Activated T-helper 17 cell treated with anti-CD3 and anti-CD28 coated beads, Interleukin-2, amount 50 U/mL, for 72 hours (primary cell): ENCODE measurements at regions not wholly inside any gene's neighbourhood (a gene's known extent, or its start where the extent isn't known, plus 50 kb on each side); places are given as distances from the start of the nearest gene placed in this dataset.

ENCODE experiments used
- ATAC-seq: fragments of 150-1000 bp; cut with Tn5 transposase; replicated peaks from 2 replicates; pipeline ENCODE4 v1.10.0; 2021; ENCODE audit warnings: mild to moderate bottlenecking, moderate library complexity
- H3K27ac Mint-ChIP-seq: one replicate; pipeline ENCODE4 v1.8.0; 2022; ENCODE audit warnings: mixed read lengths
- H3K27me3 Mint-ChIP-seq: one replicate; pipeline ENCODE4 v1.8.0; 2022; ENCODE audit warnings: mixed read lengths
- H3K36me3 Mint-ChIP-seq: one replicate; pipeline ENCODE4 v1.8.0; 2022; ENCODE audit warnings: low read depth, mild to moderate bottlenecking, mixed read lengths
- H3K4me1 Mint-ChIP-seq: one replicate; pipeline ENCODE4 v1.8.0; 2022; ENCODE audit warnings: mixed read lengths
- H3K4me3 Mint-ChIP-seq: one replicate; pipeline ENCODE4 v1.8.0; 2022; ENCODE audit warnings: mild to moderate bottlenecking, mixed read lengths
- H3K9me3 Mint-ChIP-seq: one replicate; pipeline ENCODE4 v1.8.0; 2022; ENCODE audit warnings: mixed read lengths

GRCh38 chr7:15915686-15916293 lies 229.3 kb upstream of the MEOX2 start:
- Mint-ChIP-seq H3K4me1 (no peaks in the 10 kb centered on the region), H3K27me3 (no peaks in the 10 kb centered on the region), H3K27ac (no peak overlapping the region), H3K36me3 (no peaks in the 10 kb centered on the region), H3K4me3 (no peak overlapping the region), H3K9me3 (peaks cover 3% of the 10 kb centered on the region)
- ATAC-seq = no peak

- Mint-ChIP-seq H3K9me3 (peaks cover 3% of the 10 kb centered on the region), H3K27ac (no peak overlapping the region), H3K4me1 (no peaks in the 10 kb centered on the region), H3K27me3 (no peaks in the 10 kb centered on the region), H3K36me3 (no peaks in the 10 kb centered on the region), H3K4me3 (no peak overlapping the region)
- ATAC-seq = no peak
Measured at GRCh38 chr7:15914611-15915010, 228.1 kb upstream of the MEOX2 start.

GRCh38 chr7:15906436-15906835 lies 220.0 kb upstream of the MEOX2 start:
- Mint-ChIP-seq H3K4me3 (no peak overlapping the region), H3K9me3 (peaks cover 3% of the 10 kb centered on the region), H3K27ac (no peak overlapping the region), H3K27me3 (no peaks in the 10 kb centered on the region), H3K4me1 (no peaks in the 10 kb centered on the region), H3K36me3 (no peaks in the 10 kb centered on the region)
- ATAC-seq = no peak

- no peak for ATAC-seq
- no peak overlapping the region for H3K27ac Mint-ChIP-seq
- peaks cover 3% of the 10 kb centered on the region for H3K9me3 Mint-ChIP-seq
- no peaks in the 10 kb centered on the region for H3K4me1 Mint-ChIP-seq
- no peak overlapping the region for H3K4me3 Mint-ChIP-seq
- H3K27me3 Mint-ChIP-seq = no peaks in the 10 kb centered on the region
- H3K36me3 Mint-ChIP-seq = no peaks in the 10 kb centered on the region
Measured at GRCh38 chr7:15905251-15906040, 219.0 kb upstream of the MEOX2 start.

GRCh38 chr7:15891151-15891881 lies 204.8 kb upstream of the MEOX2 start:
- Mint-ChIP-seq H3K27ac (no peak overlapping the region), H3K36me3 (no peaks in the 10 kb centered on the region), H3K4me1 (no peaks in the 10 kb centered on the region), H3K9me3 (peaks cover 3% of the 10 kb centered on the region), H3K4me3 (no peak overlapping the region), H3K27me3 (no peaks in the 10 kb centered on the region)
- ATAC-seq = no peak

GRCh38 chr7:15889507-15889906 lies 203.0 kb upstream of the MEOX2 start:
- H3K27ac Mint-ChIP-seq = no peak overlapping the region
- peaks cover 3% of the 10 kb centered on the region for H3K9me3 Mint-ChIP-seq
- H3K4me3 Mint-ChIP-seq = no peak overlapping the region
- no peaks in the 10 kb centered on the region for H3K27me3 Mint-ChIP-seq
- no peak for ATAC-seq
- H3K4me1 Mint-ChIP-seq = no peaks in the 10 kb centered on the region
- H3K36me3 Mint-ChIP-seq = no peaks in the 10 kb centered on the region

GRCh38 chr7:15888090-15888489 lies 201.6 kb upstream of the MEOX2 start:
- Mint-ChIP-seq H3K4me1 (no peaks in the 10 kb centered on the region), H3K4me3 (no peak overlapping the region), H3K9me3 (peaks cover 3% of the 10 kb centered on the region), H3K27me3 (no peaks in the 10 kb centered on the region), H3K27ac (no peak overlapping the region), H3K36me3 (no peaks in the 10 kb centered on the region)
- no peak for ATAC-seq

- no peaks in the 10 kb centered on the region for H3K4me1 Mint-ChIP-seq
- no peak overlapping the region for H3K27ac Mint-ChIP-seq
- no peak overlapping the region for H3K4me3 Mint-ChIP-seq
- H3K27me3 Mint-ChIP-seq = no peaks in the 10 kb centered on the region
- H3K9me3 Mint-ChIP-seq = peaks cover 3% of the 10 kb centered on the region
- no peaks in the 10 kb centered on the region for H3K36me3 Mint-ChIP-seq
- no peak for ATAC-seq
Measured at GRCh38 chr7:15886626-15887025, 200.1 kb upstream of the MEOX2 start.

- no peaks in the 10 kb centered on the region for H3K4me1 Mint-ChIP-seq
- no peak overlapping the region for H3K27ac Mint-ChIP-seq
- no peak for ATAC-seq
- H3K27me3 Mint-ChIP-seq = no peaks in the 10 kb centered on the region
- no peaks in the 10 kb centered on the region for H3K36me3 Mint-ChIP-seq
- H3K9me3 Mint-ChIP-seq = peaks cover 3% of the 10 kb centered on the region
- H3K4me3 Mint-ChIP-seq = no peak overlapping the region
Measured at GRCh38 chr7:15885678-15886077, 199.2 kb upstream of the MEOX2 start.

GRCh38 chr7:15874774-15875173 lies 188.3 kb upstream of the MEOX2 start:
- no peak overlapping the region for H3K27ac Mint-ChIP-seq
- no peak for ATAC-seq
- H3K36me3 Mint-ChIP-seq = no peaks in the 10 kb centered on the region
- H3K27me3 Mint-ChIP-seq = no peaks in the 10 kb centered on the region
- H3K4me1 Mint-ChIP-seq = no peaks in the 10 kb centered on the region
- no peak overlapping the region for H3K4me3 Mint-ChIP-seq
- peaks cover 4% of the 10 kb centered on the region for H3K9me3 Mint-ChIP-seq

- Mint-ChIP-seq H3K27me3 (no peaks in the 10 kb centered on the region), H3K36me3 (no peaks in the 10 kb centered on the region), H3K4me3 (no peak overlapping the region), H3K4me1 (no peaks in the 10 kb centered on the region), H3K9me3 (peaks cover 3% of the 10 kb centered on the region), H3K27ac (no peak overlapping the region)
- no peak for ATAC-seq
Measured at GRCh38 chr7:15870347-15870746, 183.9 kb upstream of the MEOX2 start.

GRCh38 chr7:15867441-15867840 lies 181.0 kb upstream of the MEOX2 start:
- H3K4me3 Mint-ChIP-seq = no peak overlapping the region
- no peaks in the 10 kb centered on the region for H3K27me3 Mint-ChIP-seq
- H3K9me3 Mint-ChIP-seq = peaks cover 9% of the 10 kb centered on the region
- H3K4me1 Mint-ChIP-seq = no peaks in the 10 kb centered on the region
- ATAC-seq = no peak
- no peak overlapping the region for H3K27ac Mint-ChIP-seq
- H3K36me3 Mint-ChIP-seq = no peaks in the 10 kb centered on the region

- no peak for ATAC-seq
- no peaks in the 10 kb centered on the region for H3K27me3 Mint-ChIP-seq
- no peaks in the 10 kb centered on the region for H3K4me1 Mint-ChIP-seq
- peaks cover 9% of the 10 kb centered on the region for H3K9me3 Mint-ChIP-seq
- H3K36me3 Mint-ChIP-seq = no peaks in the 10 kb centered on the region
- no peak overlapping the region for H3K27ac Mint-ChIP-seq
- no peak overlapping the region for H3K4me3 Mint-ChIP-seq
Measured at GRCh38 chr7:15866753-15867152, 180.3 kb upstream of the MEOX2 start.

- no peak for ATAC-seq
- no peaks in the 10 kb centered on the region for H3K36me3 Mint-ChIP-seq
- no peak overlapping the region for H3K4me3 Mint-ChIP-seq
- no peaks in the 10 kb centered on the region for H3K4me1 Mint-ChIP-seq
- peaks cover 10% of the 10 kb centered on the region for H3K9me3 Mint-ChIP-seq
- H3K27ac Mint-ChIP-seq = no peak overlapping the region
- H3K27me3 Mint-ChIP-seq = no peaks in the 10 kb centered on the region
Measured at GRCh38 chr7:15864626-15864991, 178.1 kb upstream of the MEOX2 start.
